IMR-90 (cell line): ENCODE measurements at regions not wholly inside any gene's neighbourhood (a gene's known extent, or its start where the extent isn't known, plus 50 kb on each side); places are given as distances from the start of the nearest gene placed in this dataset.

Source experiments
- ATAC-seq: fragments of 200-7000 bp; cut with Tn5 transposase; 2 replicates; pipeline ENCODE4 v1.9.1; 2020; ENCODE audit warnings: low read depth, mild to moderate bottlenecking, moderate library complexity
- BruUV-seq: library from RNA; stranded (reverse); fragments of 400-500 nt; replicated peaks from 2 replicates; lab custom pipeline; 2021; lab: Mats Ljungman, UMichigan
- CTCF ChIA-PET: fragments of 300-600 bp; formaldehyde crosslinking; extraction: SDS; loops from one replicate; lab custom pipeline; 2021; ENCODE audit warnings: antibody characterized with exemption; lab: Yijun Ruan, JAX
- POLR2A ChIA-PET: fragments of 300-600 bp; sonication (Branson Sonifier 250); formaldehyde crosslinking; loops from one replicate; lab custom pipeline; 2022; ENCODE audit warnings: antibody characterized with exemption; ENCODE audit not compliant: unreplicated experiment; lab: Charles Lee
- DNase-seq: peaks from one replicate; pipeline ENCODE4 v3.0.0; 2013
- H2AFZ ChIP-seq: replicated peaks from 2 replicates; pipeline ENCODE3; 2013; ENCODE audit warnings: low read length, mild to moderate bottlenecking; ENCODE audit not compliant: poor library complexity
- H2AK5ac ChIP-seq: 2 replicates; pipeline ENCODE4 v1.6.1; 2013; ENCODE audit warnings: low read depth, low read length, inconsistent platforms
- H2AK9ac ChIP-seq: replicated peaks from 2 replicates; pipeline ENCODE3; 2013; ENCODE audit warnings: mild to moderate bottlenecking, low read depth, low read length, moderate library complexity; ENCODE audit not compliant: poor library complexity
- H2BK120ac ChIP-seq: 2 replicates; pipeline ENCODE4 v1.6.1; 2013; ENCODE audit warnings: low read depth, low read length, inconsistent platforms
- H2BK15ac ChIP-seq: 3 replicates; pipeline ENCODE4 v1.6.1; 2013; ENCODE audit warnings: low read depth, low read length, inconsistent platforms
- H2BK20ac ChIP-seq: 2 replicates; pipeline ENCODE4 v1.6.1; 2013; ENCODE audit warnings: low read depth, mild to moderate bottlenecking, inconsistent platforms, low read length, moderate library complexity
- H2BK5ac ChIP-seq: 2 replicates; pipeline ENCODE4 v1.6.1; 2013; ENCODE audit warnings: mild to moderate bottlenecking, low read depth, low read length, inconsistent platforms; ENCODE audit not compliant: poor library complexity, severe bottlenecking
- H3K14ac ChIP-seq: replicated peaks from 2 replicates; pipeline ENCODE4 v1.6.1; 2013; ENCODE audit warnings: low read depth, low read length, inconsistent platforms
- H3K18ac ChIP-seq: 2 replicates; pipeline ENCODE4 v1.6.1; 2013; ENCODE audit warnings: low read depth, low read length, control low read depth
- H3K23ac ChIP-seq: 2 replicates; pipeline ENCODE4 v1.6.1; 2013; ENCODE audit warnings: low read depth, low read length, inconsistent platforms
- H3K27ac ChIP-seq: 2 replicates; pipeline ENCODE4 v1.5.1; 2013; ENCODE audit warnings: mild to moderate bottlenecking, control low read depth, low read length; ENCODE audit not compliant: insufficient read depth
- H3K27me3 ChIP-seq: 2 replicates; pipeline ENCODE4 v1.6.1; 2013; ENCODE audit warnings: low read length; ENCODE audit not compliant: control insufficient read depth, insufficient read depth
- H3K36me3 ChIP-seq: 2 replicates; pipeline ENCODE4 v1.6.1; 2013; ENCODE audit warnings: low read length, mixed read lengths; ENCODE audit not compliant: control insufficient read depth, insufficient read depth
- H3K4ac ChIP-seq: 2 replicates; pipeline ENCODE4 v1.6.1; 2013; ENCODE audit warnings: low read depth, low read length, inconsistent platforms
- H3K4me1 ChIP-seq: 2 replicates; pipeline ENCODE4 v1.6.1; 2013; ENCODE audit warnings: low read length, mixed read lengths; ENCODE audit not compliant: control insufficient read depth, insufficient read depth
- H3K4me2 ChIP-seq: 2 replicates; pipeline ENCODE4 v1.6.1; 2013; ENCODE audit warnings: low read depth, mild to moderate bottlenecking, control low read depth, low read length, moderate library complexity
- H3K4me3 ChIP-seq: 2 replicates; pipeline ENCODE4 v1.5.1; 2013; ENCODE audit warnings: low read depth, mild to moderate bottlenecking, control low read depth, low read length, moderate library complexity; ENCODE audit not compliant: insufficient read depth
- H3K56ac ChIP-seq: 2 replicates; pipeline ENCODE4 v1.6.1; 2013; ENCODE audit warnings: low read length, inconsistent platforms; ENCODE audit not compliant: insufficient read depth; ENCODE audit errors: extremely low read depth
- H3K79me1 ChIP-seq, 2 experiments: 2 replicates each; pipeline ENCODE4 v1.6.1; 2013; ENCODE audit warnings: low read length in 2 of 2, inconsistent platforms in 1 of 2, low read depth in 1 of 2
- H3K9ac ChIP-seq: 2 replicates; pipeline ENCODE4 v1.6.1; 2013; ENCODE audit warnings: low read depth, low read length, control low read depth
- H3K9me1 ChIP-seq: 2 replicates; pipeline ENCODE4 v1.6.1; 2013; ENCODE audit warnings: low read length, inconsistent platforms; ENCODE audit not compliant: insufficient read depth
- H3K9me3 ChIP-seq: 2 replicates; pipeline ENCODE4 v1.6.1; 2013; ENCODE audit warnings: low read length; ENCODE audit not compliant: control insufficient read depth, insufficient read depth
- H4K20me1 ChIP-seq: 2 replicates; pipeline ENCODE4 v1.6.1; 2013; ENCODE audit warnings: low read length, inconsistent platforms; ENCODE audit not compliant: insufficient read depth
- H4K5ac ChIP-seq: 2 replicates; pipeline ENCODE4 v1.6.1; 2013; ENCODE audit warnings: mild to moderate bottlenecking, low read depth, low read length, control low read depth
- H4K8ac ChIP-seq, 2 experiments: 2 replicates each; pipeline ENCODE4 v1.6.1; 2013; ENCODE audit warnings: low read depth in 2 of 2, low read length in 2 of 2, control low read depth in 1 of 2, inconsistent platforms in 1 of 2
- H4K91ac ChIP-seq: 2 replicates; pipeline ENCODE4 v1.6.1; 2013; ENCODE audit warnings: low read depth, low read length, inconsistent platforms; ENCODE audit not compliant: insufficient read depth
- BHLHE40 ChIP-seq: fragments of 150-350 bp; IDR thresholded peaks from 2 replicates; pipeline ENCODE4 v1.6.1; 2016; ENCODE audit warnings: mild to moderate bottlenecking, low read depth, low read length
- MAZ ChIP-seq: IDR thresholded peaks from 2 replicates; pipeline ENCODE4 v1.6.1; 2012; ENCODE audit warnings: low read depth, mild to moderate bottlenecking, low read length, improper control_type of control experiment, moderate library complexity, borderline replicate concordance
- POLR2A ChIP-seq: IDR thresholded peaks from 2 replicates; pipeline ENCODE4 v1.6.1; 2012; ENCODE audit warnings: mild to moderate bottlenecking, low read depth, low read length
- RFX5 ChIP-seq: IDR thresholded peaks from 2 replicates; pipeline ENCODE4 v1.8.0; 2012; ENCODE audit warnings: low read depth, mild to moderate bottlenecking, low read length, moderate library complexity
- WGBS, 2 experiments: methylation state at CpG; one replicate each; pipeline versions ENCODE4 v1.1.5 to v1.1.7; 2013; ENCODE audit warnings: missing lambda C conversion rate in 2 of 2; ENCODE audit not compliant: insufficient read length in 1 of 2; ENCODE audit errors: extremely low coverage in 2 of 2; 5-methylcytosine and 5-hydroxymethylcytosine counted together
- dilution Hi-C: fragments of 300-500 bp; cut with HindIII; formaldehyde crosslinking; loops from one replicate; pipeline ENCODE4 v1.14.3; 2018; ENCODE audit warnings: low sequenced_read_pairs; ENCODE audit not compliant: unreplicated experiment
- in situ Hi-C: fragments of 300-500 bp; cut with MboI; formaldehyde crosslinking; loops from 3 replicates; pipeline ENCODE4 v1.14.3; 2019; ENCODE audit warnings: low sequenced_read_pairs, inconsistent platforms, mixed read lengths
- intact Hi-C: fragments of 100-400 bp; cut with micrococcal nuclease; formaldehyde crosslinking; loops from 2 replicates; pipeline ENCODE4 v1.10.0; 2022

GRCh38 chrX:42602566-42602965 lies 175.4 kb downstream of the PPP1R2C start:
- Histone ChIP-seq H3K23ac (no peak overlapping the region), H2AK5ac (no peak overlapping the region), H3K36me3 (no peaks in the 10 kb centered on the region), H2BK5ac (no peak overlapping the region), H3K27ac (no peak overlapping the region), H3K56ac (no peak overlapping the region), H2AFZ (no peak overlapping the region), H3K9me1 (no peaks in the 10 kb centered on the region), H3K27me3 (no peaks in the 10 kb centered on the region), H2AK9ac (no peak overlapping the region), H3K79me1 (no peaks in the 10 kb centered on the region), H3K4me2 (no peak overlapping the region), H3K4me3 (no peak overlapping the region), H4K91ac (no peak overlapping the region), H2BK120ac (no peak overlapping the region), H3K9ac (no peak overlapping the region), H3K4ac (no peak overlapping the region), H2BK15ac (no peak overlapping the region), H3K18ac (no peak overlapping the region), H4K5ac (no peak overlapping the region), H2BK20ac (no peak overlapping the region), H3K14ac (no peak overlapping the region), H3K4me1 (no peaks in the 10 kb centered on the region), H3K9me3 (no peaks in the 10 kb centered on the region), H4K20me1 (no peaks in the 10 kb centered on the region), H4K8ac (no peak overlapping the region)
- no TSS peak for BruUV-seq
- dilution Hi-C loops (no loop called here), in situ Hi-C loops (no loop called here), intact Hi-C loops (no loop called here)
- TF ChIP-seq POLR2A (no peak), RFX5 (no peak), BHLHE40 (no peak), MAZ (no peak)
- WGBS, 2 experiments: no CpG with 5 or more reads among the region's 1 CpG
- DNase-seq (no peak), ATAC-seq (no peak)
- CTCF ChIA-PET: no interaction called here
- POLR2A ChIA-PET: no interaction called here
